GM12892 (cell line): ENCODE measurements at regions not wholly inside any gene's neighbourhood (a gene's known extent, or its start where the extent isn't known, plus 50 kb on each side); places are given as distances from the start of the nearest gene placed in this dataset.

ENCODE experiments used
- DNase-seq: peaks from one replicate; pipeline ENCODE4 v3.0.0; 2011; ENCODE audit not compliant: insufficient read length
- FAIRE-seq: peaks from 2 replicates; lab custom pipeline; 2011; peaks lifted over from hg19 to GRCh38; lab: Jason Lieb, UNC
- POLR2A ChIP-seq: IDR thresholded peaks from 2 replicates; pipeline ENCODE4 v1.6.1; 2011; ENCODE audit warnings: low read depth, low read length, control low read depth
- POLR2AphosphoS5 ChIP-seq: IDR thresholded peaks from 2 replicates; pipeline ENCODE4 v1.6.1; 2011; ENCODE audit warnings: low read depth, low read length, control low read depth
- TAF1 ChIP-seq: IDR thresholded peaks from 2 replicates; pipeline ENCODE4 v1.6.1; 2011; ENCODE audit warnings: low read depth, mild to moderate bottlenecking, control low read depth, low read length, borderline replicate concordance

DNA sequence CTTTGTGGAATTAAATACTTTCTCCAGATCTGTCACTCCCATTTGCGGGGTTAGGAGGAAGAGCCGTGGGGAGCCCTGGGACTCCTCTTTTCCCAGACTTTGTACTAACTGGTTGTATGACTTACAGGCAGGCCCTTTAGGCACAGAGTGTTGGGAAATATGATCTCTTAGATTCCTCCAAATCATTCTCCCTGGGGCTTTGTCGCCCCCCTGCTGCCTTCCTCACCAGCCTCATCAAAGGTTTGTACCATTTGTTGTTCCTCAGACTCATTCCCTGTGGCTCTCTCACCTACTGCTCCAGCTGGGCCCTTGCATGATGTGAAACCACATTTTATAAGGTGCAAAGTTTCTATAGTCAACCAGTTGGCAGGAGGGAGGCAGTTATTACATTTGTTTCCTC, 56.4 kb downstream of the CRYGS start:
- no peak for TF ChIP-seq POLR2A
- no peak for TF ChIP-seq POLR2AphosphoS5
- no peak for TF ChIP-seq TAF1
- DNase-seq (no peak), FAIRE-seq (no peak)

DNA sequence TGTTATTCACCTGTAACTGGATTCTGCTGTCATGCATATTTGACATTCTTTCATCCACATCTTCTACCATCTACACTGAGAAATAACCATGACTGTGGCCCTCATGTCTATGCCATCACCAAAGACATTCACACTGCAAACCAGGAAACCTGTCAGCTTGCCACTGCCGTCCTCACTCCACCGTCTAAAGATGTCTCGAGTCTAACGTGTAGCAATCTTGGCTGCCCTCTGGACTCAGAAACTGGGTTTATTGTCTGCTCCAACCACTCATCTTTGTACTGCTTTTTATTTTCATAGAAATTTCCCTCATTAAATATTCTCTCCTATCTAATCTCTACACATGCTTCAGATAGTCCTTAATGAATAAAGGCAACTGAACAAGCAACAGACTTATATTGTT, 57.1 kb downstream of the CRYGS start:
- DNase-seq = no peak
- no peak for FAIRE-seq
- TF ChIP-seq POLR2A = no peak
- no peak for TF ChIP-seq TAF1
- no peak for TF ChIP-seq POLR2AphosphoS5

DNA sequence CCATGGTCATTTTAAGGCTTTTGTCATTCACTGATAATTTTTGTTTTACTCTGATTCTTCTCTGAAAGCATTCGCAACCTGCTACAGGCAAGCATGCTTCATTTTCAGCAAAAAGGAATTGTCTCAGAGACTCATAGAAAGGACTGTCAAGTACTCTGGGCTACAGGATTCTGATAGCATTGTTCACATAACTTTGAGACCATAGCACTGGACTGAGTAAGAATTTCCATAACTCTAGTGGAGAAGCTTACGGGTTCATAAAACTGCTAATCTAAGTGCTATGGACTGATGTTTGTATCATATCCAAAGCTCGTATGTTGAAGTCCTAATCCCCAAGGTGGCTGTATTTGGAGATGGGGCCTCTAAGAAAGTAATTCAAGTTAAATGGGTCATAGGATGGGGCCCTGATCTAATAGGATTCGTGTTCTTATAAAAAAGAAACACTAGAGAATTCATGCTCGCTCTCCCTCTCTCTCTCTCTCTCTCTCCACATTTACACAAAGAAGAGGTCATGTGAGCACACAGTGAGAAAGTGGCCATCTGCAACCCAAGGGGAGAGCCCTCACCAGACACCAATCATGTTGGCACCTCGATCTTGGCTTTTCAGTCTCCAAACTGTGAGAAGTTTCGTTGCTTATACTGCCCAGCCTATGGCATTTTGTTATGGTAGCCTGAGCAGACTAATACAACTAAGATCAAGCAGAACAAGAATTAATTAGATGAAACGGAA, 60.4 kb downstream of the CRYGS start:
- no peak for TF ChIP-seq TAF1
- TF ChIP-seq POLR2AphosphoS5 = no peak
- no peak for TF ChIP-seq POLR2A
- DNase-seq (no peak), FAIRE-seq (no peak)

DNA sequence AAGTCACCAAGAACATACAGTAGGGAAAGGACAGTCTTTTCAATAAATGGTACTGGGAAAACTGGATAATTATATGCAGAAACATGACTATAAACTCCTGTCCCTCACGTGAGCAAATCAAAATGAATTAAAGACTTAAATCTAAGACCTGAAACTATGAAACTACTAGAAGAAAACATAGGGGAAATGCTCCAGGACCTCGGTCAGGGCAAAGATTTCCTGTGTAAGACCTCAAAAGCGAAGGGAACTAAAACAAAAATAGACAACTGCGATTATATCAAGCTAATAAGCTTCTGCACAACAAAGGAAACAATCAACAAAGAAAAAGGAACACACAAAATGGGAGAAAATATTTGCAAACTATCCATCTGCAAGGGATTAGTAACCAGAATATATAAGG, 62.7 kb downstream of the CRYGS start:
- no peak for DNase-seq
- TF ChIP-seq TAF1 (no peak), POLR2A (no peak), POLR2AphosphoS5 (no peak)
- no peak for FAIRE-seq

DNA sequence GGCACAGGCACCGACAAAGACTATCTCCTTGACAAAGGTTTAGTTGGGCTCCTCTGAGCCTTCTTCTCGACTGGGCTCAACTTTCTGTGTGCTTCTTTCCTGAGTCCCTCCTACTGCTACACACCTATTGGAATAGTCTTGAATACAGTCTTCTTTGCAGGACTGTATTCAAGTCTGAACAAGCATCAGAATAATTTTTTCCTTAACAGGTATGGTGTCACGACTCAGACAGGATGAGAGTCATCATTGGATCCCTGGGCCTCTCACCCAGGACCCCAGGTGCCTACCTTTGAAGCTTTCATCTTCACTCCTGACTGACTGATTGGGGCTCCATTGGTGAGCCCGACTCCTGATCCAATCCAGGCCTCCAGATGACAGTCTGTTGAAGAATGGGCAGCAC, 66.3 kb downstream of the CRYGS start:
- DNase-seq = no peak
- no peak for FAIRE-seq
- TF ChIP-seq TAF1 (no peak), POLR2AphosphoS5 (no peak), POLR2A (no peak)

DNA sequence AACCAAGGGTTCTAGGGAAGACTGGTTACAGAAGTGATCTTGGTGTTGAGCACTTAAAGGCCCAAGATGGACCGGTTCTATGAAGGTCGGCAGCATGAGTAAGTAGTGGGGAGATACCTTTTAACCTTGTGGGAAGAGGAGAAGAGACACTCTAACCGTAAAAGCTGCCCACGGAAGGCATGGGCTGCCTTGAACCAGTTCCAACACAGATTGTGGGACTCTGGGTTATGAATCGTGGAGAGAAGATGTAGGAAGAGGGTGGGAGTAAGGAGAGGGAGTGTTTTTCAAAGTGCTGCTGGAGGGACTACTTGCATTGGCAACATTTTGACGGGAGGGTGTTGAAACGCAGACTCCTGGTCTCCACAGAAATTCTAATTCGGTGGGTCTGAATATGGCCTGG, 67.1 kb downstream of the CRYGS start:
- DNase-seq (no peak), FAIRE-seq (no peak)
- TF ChIP-seq POLR2A = no peak
- TF ChIP-seq POLR2AphosphoS5 = no peak
- TF ChIP-seq TAF1 = no peak

DNA sequence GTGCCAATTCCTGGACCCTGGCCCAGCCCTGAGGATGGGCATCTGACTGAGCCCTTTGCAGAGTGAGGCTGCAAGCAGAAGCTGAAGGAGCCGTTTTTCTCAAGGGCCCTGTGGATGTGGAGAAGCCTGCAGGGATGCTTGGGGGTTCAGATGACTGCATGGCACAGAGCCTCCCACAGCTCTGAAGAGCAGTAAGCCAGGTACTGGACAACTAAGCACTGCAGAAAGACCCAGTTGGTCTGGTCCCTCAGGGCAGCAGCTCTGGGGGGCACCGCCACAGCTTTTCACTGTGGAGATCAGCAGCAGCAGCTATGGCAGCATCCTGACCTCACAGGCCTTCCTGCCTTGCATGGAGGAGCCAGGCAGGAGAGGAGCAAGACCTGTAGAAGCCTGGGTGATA, 67.6 kb downstream of the CRYGS start:
- FAIRE-seq (no peak), DNase-seq (no peak)
- TF ChIP-seq POLR2A (no peak), TAF1 (no peak), POLR2AphosphoS5 (no peak)

DNA sequence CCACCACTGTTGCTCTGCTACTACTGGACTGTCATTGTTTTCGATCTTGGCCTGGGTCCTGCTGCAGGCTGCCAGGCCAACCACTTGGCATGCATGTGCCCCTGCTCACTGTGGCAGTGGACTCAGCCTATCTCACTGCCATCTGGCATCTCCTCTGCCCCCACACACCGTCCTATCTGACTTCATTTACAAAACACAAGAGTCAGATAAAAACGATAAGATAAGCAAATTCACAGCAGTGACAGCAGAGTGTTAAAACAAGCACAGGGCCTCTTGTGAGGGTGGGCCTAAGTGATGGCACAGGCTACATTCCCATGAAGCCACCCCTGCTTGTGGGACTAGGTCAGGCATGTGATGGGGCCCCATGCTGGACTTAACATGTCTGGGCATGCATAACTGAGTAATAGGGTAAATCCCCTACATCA, 68.1 kb downstream of the CRYGS start:
- DNase-seq = no peak
- TF ChIP-seq POLR2A (no peak), TAF1 (no peak), POLR2AphosphoS5 (no peak)
- FAIRE-seq = no peak

DNA sequence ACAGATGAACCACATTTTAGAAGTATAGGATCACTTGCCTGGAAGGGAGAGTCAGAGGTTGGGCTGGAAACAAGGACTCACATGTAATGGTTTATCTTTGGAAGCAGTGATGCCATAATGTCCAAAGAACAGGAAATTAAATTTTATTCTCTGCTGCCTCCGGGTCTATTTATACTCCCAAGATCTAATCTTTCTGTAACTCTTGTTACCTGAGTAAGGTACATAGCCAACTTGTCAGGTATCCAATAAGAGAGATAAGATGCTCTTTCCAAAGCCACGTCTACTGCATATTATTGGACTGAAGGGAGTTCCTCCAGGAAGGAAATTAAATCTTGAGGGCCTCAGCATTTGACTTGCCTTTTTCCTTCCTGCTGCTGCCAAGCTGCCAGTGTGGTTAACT, 71.0 kb downstream of the CRYGS start:
- no peak for DNase-seq
- no peak for TF ChIP-seq POLR2AphosphoS5
- no peak for TF ChIP-seq POLR2A
- no peak for TF ChIP-seq TAF1
- FAIRE-seq = no peak

DNA sequence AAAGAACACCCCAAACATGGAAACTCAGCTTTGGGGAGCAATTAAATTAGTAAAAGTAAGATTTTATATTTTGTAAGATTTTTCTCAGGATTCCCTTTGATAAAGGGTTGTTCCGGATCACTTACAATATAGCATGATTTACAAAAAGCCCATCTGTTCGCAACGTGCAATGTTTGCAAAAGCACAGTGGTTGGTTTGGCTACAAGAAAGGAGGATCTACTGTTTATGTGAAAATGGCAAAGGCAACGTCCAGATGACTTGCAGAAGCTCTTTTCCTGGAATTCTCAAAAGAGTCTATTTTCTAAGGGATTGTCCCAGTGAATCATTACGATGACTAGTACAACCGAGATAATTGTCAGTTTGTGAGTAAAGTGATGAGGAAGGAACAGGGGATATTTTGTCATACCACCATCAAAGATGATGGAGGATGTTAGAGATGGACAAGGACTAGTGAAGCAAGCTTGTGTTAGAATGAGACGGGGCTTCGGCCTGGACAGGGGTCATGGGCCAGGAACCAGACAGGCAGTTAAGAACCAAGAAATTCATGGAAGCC, 71.6 kb downstream of the CRYGS start:
- FAIRE-seq (no peak), DNase-seq (no peak)
- TF ChIP-seq POLR2AphosphoS5 = no peak
- TF ChIP-seq TAF1 = no peak
- TF ChIP-seq POLR2A = no peak

DNA sequence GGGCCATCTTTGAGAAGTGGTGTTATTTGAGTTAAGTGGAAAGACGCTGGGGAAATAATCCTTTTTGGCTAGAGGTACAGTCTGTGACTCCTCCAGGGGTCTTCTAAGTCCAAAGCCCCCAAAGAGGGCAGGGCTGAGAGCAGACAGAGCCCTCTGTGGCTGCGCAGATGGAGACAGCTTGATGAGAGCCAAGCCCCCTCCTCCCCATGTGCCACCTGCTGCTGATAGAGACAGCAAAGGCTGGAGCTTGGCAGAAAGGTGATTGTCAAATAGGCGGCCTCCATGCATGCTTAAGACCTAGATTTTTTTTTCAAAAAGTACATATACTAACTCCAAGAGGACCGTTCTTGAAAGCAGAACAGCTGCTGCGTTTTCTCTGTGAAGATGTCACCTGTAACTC, 72.4 kb downstream of the CRYGS start:
- DNase-seq (no peak), FAIRE-seq (no peak)
- TF ChIP-seq POLR2A (no peak), POLR2AphosphoS5 (no peak), TAF1 (no peak)

DNA sequence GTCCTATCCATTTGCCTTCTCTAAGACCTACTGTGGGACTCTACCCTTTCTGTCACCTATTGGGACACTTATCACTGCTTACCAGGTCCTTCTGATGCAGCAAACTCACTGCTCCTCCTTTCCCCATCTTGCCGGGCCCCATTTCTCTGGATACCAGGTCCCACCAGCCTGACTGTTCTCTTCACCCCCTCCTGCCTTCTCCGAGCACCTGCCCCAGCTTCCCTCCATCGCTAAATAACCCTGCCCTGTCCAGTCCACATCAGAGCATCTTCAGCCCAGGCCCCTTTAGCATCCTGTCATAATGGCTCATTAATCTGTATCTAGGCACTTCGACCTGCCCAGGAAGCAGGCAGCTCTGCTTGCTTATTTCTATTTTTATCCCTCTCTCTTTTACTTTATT, 74.7 kb downstream of the CRYGS start:
- TF ChIP-seq TAF1 (no peak), POLR2A (no peak), POLR2AphosphoS5 (no peak)
- no peak for FAIRE-seq

DNA sequence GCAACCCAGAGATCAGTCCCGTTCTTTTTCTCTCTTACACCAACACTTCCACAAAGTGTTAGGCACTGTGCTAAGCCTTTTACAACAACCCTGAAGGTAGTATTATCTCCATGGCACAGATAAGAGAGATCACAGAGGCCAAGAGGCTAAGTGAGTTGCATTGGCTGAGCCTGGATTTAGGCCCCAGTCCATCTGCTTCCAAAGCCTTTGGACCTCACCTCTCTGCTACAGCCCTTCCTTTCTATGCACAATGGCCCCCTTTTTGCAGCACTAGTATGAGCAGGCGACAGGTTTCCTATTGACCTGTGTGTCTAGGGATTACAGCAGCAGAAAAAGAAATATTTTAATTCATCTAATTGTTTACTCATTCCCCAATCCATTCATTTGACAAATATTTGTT, 76.2 kb downstream of the CRYGS start:
- no peak for TF ChIP-seq POLR2A
- no peak for TF ChIP-seq TAF1
- TF ChIP-seq POLR2AphosphoS5 = no peak
- no peak for FAIRE-seq
- no peak for DNase-seq

More for the DNA sequence above, 74.7 kb downstream of the CRYGS start:
- no peak for DNase-seq
